Mesothelial cell of epicardium (in vitro differentiated cells): ENCODE measurements at regions not wholly inside any gene's neighbourhood (a gene's known extent, or its start where the extent isn't known, plus 50 kb on each side); places are given as distances from the start of the nearest gene placed in this dataset.
A peak's percentile ranks its signal among the peaks of the same experiment; 100 is the strongest.

Experiments
- DNase-seq, 2 experiments: peaks; one replicate each; pipeline ENCODE4 v3.0.0; 2021; ENCODE audit warnings: low spot score in 2 of 2; ENCODE audit not compliant: unreplicated experiment in 2 of 2
- H3K27ac Mint-ChIP-seq: 2 replicates; pipeline ENCODE4 v1.8.0; 2021; ENCODE audit warnings: mixed read lengths
- H3K27me3 Mint-ChIP-seq: 2 replicates; pipeline ENCODE4 v1.8.0; 2021; ENCODE audit warnings: low read depth, mixed read lengths
- H3K36me3 Mint-ChIP-seq: 2 replicates; pipeline ENCODE4 v1.8.0; 2021; ENCODE audit warnings: mixed read lengths
- H3K4me1 Mint-ChIP-seq: 2 replicates; pipeline ENCODE4 v1.8.0; 2021; ENCODE audit warnings: mixed read lengths
- H3K4me3 Mint-ChIP-seq: 2 replicates; pipeline ENCODE4 v1.8.0; 2021; ENCODE audit warnings: mild to moderate bottlenecking, moderate library complexity, mixed read lengths
- H3K9me3 Mint-ChIP-seq: 2 replicates; pipeline ENCODE4 v1.8.0; 2021; ENCODE audit warnings: mixed read lengths
- TF ChIP-seq, protein P1 (sequence below): fragments of 200-600 bp; sonication (generic); IDR thresholded peaks from one replicate; pipeline ENCODE4 v1.5.0; 2021; ENCODE audit warnings: antibody characterized with exemption; ENCODE audit not compliant: unreplicated experiment

DNA sequence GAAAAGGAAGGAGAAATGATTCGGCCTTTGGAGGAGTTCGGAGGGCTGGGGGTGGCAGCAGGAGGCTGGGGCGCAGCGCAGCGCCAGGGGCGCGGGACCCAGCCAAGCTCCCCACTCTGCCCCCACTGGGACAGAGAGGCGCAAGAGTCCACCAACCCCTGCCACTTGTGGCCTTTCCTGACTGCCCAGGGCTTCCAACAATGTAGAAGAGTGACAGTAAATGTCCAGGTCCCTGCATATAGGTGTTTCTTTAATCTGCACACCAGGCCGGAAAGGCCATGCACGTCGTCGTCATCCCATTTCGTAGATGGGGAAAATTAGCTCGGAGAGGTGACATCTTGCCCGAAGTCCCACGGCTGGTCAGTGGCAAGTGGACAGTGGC lies 96.6 kb downstream of the INHBB start:
- no peaks in the 10 kb centered on the region for H3K36me3 Mint-ChIP-seq
- peak overlapping the region; percentile 52 for H3K27ac Mint-ChIP-seq
- peaks cover 76% of the 10 kb centered on the region for H3K27me3 Mint-ChIP-seq
- H3K4me1 Mint-ChIP-seq = peaks cover 12% of the 10 kb centered on the region
- no peak for DNase-seq
- no peaks in the 10 kb centered on the region for H3K9me3 Mint-ChIP-seq
- H3K4me3 Mint-ChIP-seq = peak overlapping the region; percentile 77
- TF ChIP-seq, protein P1, sequence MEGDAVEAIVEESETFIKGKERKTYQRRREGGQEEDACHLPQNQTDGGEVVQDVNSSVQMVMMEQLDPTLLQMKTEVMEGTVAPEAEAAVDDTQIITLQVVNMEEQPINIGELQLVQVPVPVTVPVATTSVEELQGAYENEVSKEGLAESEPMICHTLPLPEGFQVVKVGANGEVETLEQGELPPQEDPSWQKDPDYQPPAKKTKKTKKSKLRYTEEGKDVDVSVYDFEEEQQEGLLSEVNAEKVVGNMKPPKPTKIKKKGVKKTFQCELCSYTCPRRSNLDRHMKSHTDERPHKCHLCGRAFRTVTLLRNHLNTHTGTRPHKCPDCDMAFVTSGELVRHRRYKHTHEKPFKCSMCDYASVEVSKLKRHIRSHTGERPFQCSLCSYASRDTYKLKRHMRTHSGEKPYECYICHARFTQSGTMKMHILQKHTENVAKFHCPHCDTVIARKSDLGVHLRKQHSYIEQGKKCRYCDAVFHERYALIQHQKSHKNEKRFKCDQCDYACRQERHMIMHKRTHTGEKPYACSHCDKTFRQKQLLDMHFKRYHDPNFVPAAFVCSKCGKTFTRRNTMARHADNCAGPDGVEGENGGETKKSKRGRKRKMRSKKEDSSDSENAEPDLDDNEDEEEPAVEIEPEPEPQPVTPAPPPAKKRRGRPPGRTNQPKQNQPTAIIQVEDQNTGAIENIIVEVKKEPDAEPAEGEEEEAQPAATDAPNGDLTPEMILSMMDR = no peak

- Mint-ChIP-seq H3K4me3 (peak overlapping the region; percentile 77), H3K9me3 (no peaks in the 10 kb centered on the region), H3K27me3 (peaks cover 73% of the 10 kb centered on the region), H3K27ac (peak overlapping the region; percentile 52), H3K4me1 (peaks cover 12% of the 10 kb centered on the region), H3K36me3 (no peaks in the 10 kb centered on the region)
- DNase-seq = peak; percentile 70 to 81
- TF ChIP-seq, protein P1 = no peak
Observed at GRCh38 chr2:120442923-120443571, 97.1 kb downstream of the INHBB start.

DNA sequence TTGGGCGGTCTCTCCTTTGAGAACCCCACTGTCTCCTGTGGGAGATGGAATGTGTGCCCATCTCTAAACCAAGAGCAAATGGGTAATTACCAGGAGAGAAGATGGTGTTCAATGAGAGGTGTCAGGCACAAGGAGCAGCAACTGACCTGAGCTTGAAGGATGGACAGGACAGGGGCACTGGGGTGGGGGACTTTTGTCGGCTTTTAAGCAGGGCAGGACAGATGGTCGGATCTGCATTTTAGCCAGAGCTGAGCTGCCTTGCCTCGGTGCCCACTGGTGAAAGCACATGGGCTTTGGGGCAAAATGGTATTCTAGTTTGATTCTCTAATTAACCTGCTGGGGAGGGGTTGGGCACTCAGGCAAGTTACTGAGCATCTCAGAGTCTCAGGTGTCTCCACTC lies 98.0 kb downstream of the INHBB start:
- H3K27ac Mint-ChIP-seq = no peak overlapping the region
- TF ChIP-seq, protein P1 = no peak
- no peaks in the 10 kb centered on the region for H3K36me3 Mint-ChIP-seq
- peaks cover 12% of the 10 kb centered on the region for H3K4me1 Mint-ChIP-seq
- no peak for DNase-seq
- no peaks in the 10 kb centered on the region for H3K9me3 Mint-ChIP-seq
- no peak overlapping the region for H3K4me3 Mint-ChIP-seq
- H3K27me3 Mint-ChIP-seq = peaks cover 69% of the 10 kb centered on the region

DNA sequence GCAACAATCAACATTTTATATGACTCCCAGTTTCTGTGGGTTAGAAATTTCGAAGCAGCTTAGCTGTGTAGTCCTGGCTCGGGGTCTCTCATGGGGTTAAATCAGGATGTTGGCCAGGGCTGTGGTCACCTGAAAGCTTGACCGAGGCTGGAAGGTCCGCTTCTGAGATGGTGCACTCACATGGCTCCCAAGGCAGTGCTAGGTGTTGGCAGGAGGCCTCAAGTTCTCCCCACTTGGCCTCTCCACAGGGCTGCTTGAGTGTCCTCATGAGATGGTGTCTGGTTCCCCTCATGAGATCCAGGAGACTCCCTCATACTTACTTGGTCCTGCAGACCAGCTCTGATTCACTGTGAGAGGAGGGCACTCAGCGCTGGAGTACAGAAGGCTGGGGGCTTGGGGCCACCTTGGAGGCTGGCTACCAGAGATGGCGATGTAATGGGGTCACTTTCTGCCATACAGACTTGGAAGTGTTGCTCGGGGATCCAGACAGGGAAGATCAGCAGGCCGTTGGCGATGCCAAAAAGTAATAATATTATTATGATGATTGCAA lies 98.8 kb downstream of the INHBB start:
- Mint-ChIP-seq H3K27ac (no peak overlapping the region), H3K36me3 (no peaks in the 10 kb centered on the region), H3K9me3 (no peaks in the 10 kb centered on the region), H3K4me1 (peaks cover 12% of the 10 kb centered on the region), H3K27me3 (peaks cover 61% of the 10 kb centered on the region), H3K4me3 (no peak overlapping the region)
- DNase-seq = no peak
- TF ChIP-seq, protein P1 = no peak

- no peak for DNase-seq
- Mint-ChIP-seq H3K27me3 (peaks cover 53% of the 10 kb centered on the region), H3K27ac (no peak overlapping the region), H3K36me3 (no peaks in the 10 kb centered on the region), H3K4me3 (no peak overlapping the region), H3K9me3 (no peaks in the 10 kb centered on the region), H3K4me1 (peaks cover 12% of the 10 kb centered on the region)
- TF ChIP-seq, protein P1 = no peak
Observed at GRCh38 chr2:120445449-120446143, 99.7 kb downstream of the INHBB start.
